Mesenchymal stem cell (in vitro differentiated cells and primary cell): ENCODE measurements at regions not wholly inside any gene's neighbourhood (a gene's known extent, or its start where the extent isn't known, plus 50 kb on each side); places are given as distances from the start of the nearest gene placed in this dataset.

Source experiments
- DNase-seq: peaks from one replicate; pipeline ENCODE4 v3.0.0-alpha.2; 2013
- H2AFZ ChIP-seq: one replicate; pipeline ENCODE4 v1.6.1; 2013; ENCODE audit warnings: low read depth, mild to moderate bottlenecking, control low read depth, inconsistent platforms, low read length, moderate library complexity
- H2AK5ac ChIP-seq: 2 replicates; pipeline ENCODE4 v1.6.1; 2013; ENCODE audit warnings: low read length, moderate library complexity, mild to moderate bottlenecking, inconsistent platforms; ENCODE audit not compliant: severe bottlenecking
- H2BK120ac ChIP-seq: one replicate; pipeline ENCODE4 v1.6.1; 2013; ENCODE audit warnings: low read depth, mild to moderate bottlenecking, inconsistent platforms, low read length, moderate library complexity
- H2BK12ac ChIP-seq, 2 experiments: one replicate each; pipeline ENCODE4 v1.6.1; 2013; ENCODE audit warnings: inconsistent platforms in 2 of 2, low read length in 2 of 2, mild to moderate bottlenecking in 2 of 2, moderate library complexity in 2 of 2, control low read depth in 1 of 2
- H2BK15ac ChIP-seq: one replicate; pipeline ENCODE4 v1.6.1; 2013; ENCODE audit warnings: mild to moderate bottlenecking, low read depth, inconsistent platforms; ENCODE audit not compliant: poor library complexity, severe bottlenecking
- H2BK5ac ChIP-seq: 2 replicates; pipeline ENCODE4 v1.6.1; 2013; ENCODE audit warnings: low read depth, mild to moderate bottlenecking, low read length, control low read depth, inconsistent platforms; ENCODE audit not compliant: poor library complexity, severe bottlenecking
- H3K14ac ChIP-seq, 2 experiments: one replicate each; pipeline ENCODE4 v1.6.1; 2013; ENCODE audit warnings: inconsistent platforms in 2 of 2, low read length in 2 of 2, control low read depth in 1 of 2, mild to moderate bottlenecking in 1 of 2, moderate library complexity in 1 of 2
- H3K18ac ChIP-seq, 2 experiments: one replicate each; pipeline ENCODE4 v1.6.1; 2013; ENCODE audit warnings: inconsistent platforms in 2 of 2, low read length in 2 of 2, control low read depth in 1 of 2, low read depth in 1 of 2, mild to moderate bottlenecking in 1 of 2
- H3K23ac ChIP-seq, 2 experiments: one replicate each; pipeline ENCODE4 v1.6.1; 2013; ENCODE audit warnings: inconsistent platforms in 2 of 2, low read length in 2 of 2, mild to moderate bottlenecking in 2 of 2, moderate library complexity in 2 of 2, control low read depth in 1 of 2
- H3K27ac ChIP-seq: 2 replicates; pipeline ENCODE4 v1.5.1; 2013; ENCODE audit warnings: mild to moderate bottlenecking, moderate library complexity, low read length, control low read depth, inconsistent platforms; ENCODE audit not compliant: poor library complexity, severe bottlenecking
- H3K27me3 ChIP-seq, 2 experiments: 2 replicates each; pipeline versions ENCODE4 v1.6.1 to v1.7.0; 2013; ENCODE audit warnings: low read length in 2 of 2, mild to moderate bottlenecking in 2 of 2, moderate library complexity in 2 of 2, control low read depth in 1 of 2, inconsistent platforms in 1 of 2; ENCODE audit not compliant: control insufficient read depth in 1 of 2, insufficient read depth in 1 of 2
- H3K36me3 ChIP-seq, 2 experiments: 2 replicates each; pipeline versions ENCODE4 v1.6.1 to v1.7.0; 2013; ENCODE audit warnings: low read length in 2 of 2, control low read depth in 1 of 2, inconsistent platforms in 1 of 2, low read depth in 1 of 2, mild to moderate bottlenecking in 1 of 2; ENCODE audit not compliant: insufficient read depth in 2 of 2, control insufficient read depth in 1 of 2
- H3K4ac ChIP-seq, 2 experiments: one replicate each; pipeline ENCODE4 v1.6.1; 2013; ENCODE audit warnings: inconsistent platforms in 2 of 2, low read length in 2 of 2, mild to moderate bottlenecking in 2 of 2, moderate library complexity in 2 of 2, control low read depth in 1 of 2, low read depth in 1 of 2
- H3K4me1 ChIP-seq: 2 replicates; pipeline ENCODE4 v1.6.1; 2013; ENCODE audit warnings: low read depth, low read length, control low read depth; ENCODE audit not compliant: control insufficient read depth, insufficient read depth
- H3K4me2 ChIP-seq: 2 replicates; pipeline ENCODE4 v1.6.1; 2013; ENCODE audit warnings: low read length, mild to moderate bottlenecking, inconsistent platforms; ENCODE audit not compliant: poor library complexity, severe bottlenecking
- H3K4me3 ChIP-seq, 2 experiments: 2 replicates each; pipeline versions ENCODE4 v1.5.1 to v1.7.0; 2013; ENCODE audit warnings: low read length in 2 of 2, mild to moderate bottlenecking in 2 of 2, control low read depth in 1 of 2, low read depth in 1 of 2; ENCODE audit not compliant: insufficient read depth in 1 of 2
- H3K79me1 ChIP-seq: replicated peaks from 2 replicates; pipeline ENCODE4 v1.6.1; 2013; ENCODE audit warnings: mild to moderate bottlenecking, control low read depth, low read length, inconsistent platforms; ENCODE audit not compliant: poor library complexity, severe bottlenecking
- H3K9ac ChIP-seq: 2 replicates; pipeline ENCODE4 v1.7.0; 2013; ENCODE audit warnings: mild to moderate bottlenecking, low read length, moderate library complexity
- H3K9me3 ChIP-seq: 2 replicates; pipeline ENCODE4 v1.7.0; 2013; ENCODE audit warnings: mild to moderate bottlenecking, low read length; ENCODE audit not compliant: control insufficient read depth
- H4K8ac ChIP-seq: one replicate; pipeline ENCODE4 v1.6.1; 2013; ENCODE audit warnings: inconsistent platforms, mild to moderate bottlenecking, low read length, moderate library complexity
- H4K91ac ChIP-seq: one replicate; pipeline ENCODE4 v1.6.1; 2013; ENCODE audit warnings: mild to moderate bottlenecking, low read length, inconsistent platforms
- WGBS: methylation state at CpG from one replicate; pipeline ENCODE4 v1.1.7; 2013; ENCODE audit warnings: mixed read lengths; 5-methylcytosine and 5-hydroxymethylcytosine counted together

DNA sequence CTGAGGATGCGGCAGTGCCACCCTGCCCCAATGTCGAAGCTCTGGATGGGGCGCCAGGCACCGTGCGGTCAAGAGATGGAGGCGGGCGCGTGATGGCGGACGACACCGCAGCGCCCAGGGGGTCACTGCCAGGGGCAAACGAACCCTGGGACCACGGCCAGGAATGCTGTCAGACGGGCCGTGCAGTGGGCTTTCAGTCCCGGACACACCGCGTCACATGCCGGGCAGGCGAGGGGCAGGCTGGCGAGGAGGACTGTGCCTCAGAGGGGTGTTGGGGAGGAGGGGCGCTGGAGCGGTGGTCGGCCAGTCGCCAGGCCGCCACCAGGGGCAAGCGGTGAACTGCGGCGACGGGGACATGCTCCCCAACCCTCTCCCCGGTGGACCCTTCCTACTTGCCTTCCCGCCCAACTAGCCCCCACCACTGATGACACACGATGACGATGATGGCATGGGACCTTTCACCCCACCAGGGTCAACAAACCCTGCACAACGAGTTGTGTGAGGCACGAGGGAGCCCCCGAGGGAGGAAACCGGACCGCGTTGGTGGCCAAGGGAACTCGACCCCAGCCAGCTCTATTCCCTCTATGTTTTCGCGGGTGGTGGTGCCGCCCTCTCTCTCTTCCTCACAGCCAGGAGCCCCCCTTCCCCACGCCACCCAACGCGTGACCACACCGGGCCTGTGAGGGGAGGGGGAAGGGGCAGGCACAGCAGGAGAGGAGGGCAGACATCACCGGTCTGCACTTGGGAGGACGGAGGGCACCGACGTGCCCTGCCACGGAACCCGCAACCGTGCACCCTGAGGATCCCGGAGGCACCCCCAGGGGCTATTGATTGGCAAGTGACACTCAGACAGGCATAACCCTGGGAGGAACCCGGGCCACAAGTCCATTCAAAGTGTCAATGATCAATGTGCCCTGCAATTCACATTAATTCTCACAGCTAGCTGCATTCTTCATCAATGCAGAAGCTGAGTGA is 1960.9 kb upstream of the DEFB115 start:
- Histone ChIP-seq H3K14ac (no peak overlapping the region), H2BK120ac (no peak overlapping the region), H3K4ac (no peak overlapping the region), H3K79me1 (no peaks in the 10 kb centered on the region), H3K4me3 (no peak overlapping the region), H3K27ac (no peak overlapping the region), H2AFZ (no peak overlapping the region), H4K8ac (no peak overlapping the region), H3K18ac (no peak overlapping the region), H3K23ac (no peak overlapping the region), H3K4me1 (no peaks in the 10 kb centered on the region), H3K4me2 (no peak overlapping the region), H2BK5ac (no peak overlapping the region), H2BK15ac (no peak overlapping the region), H2AK5ac (no peak overlapping the region), H3K36me3 (no peaks in the 10 kb centered on the region), H3K9ac (no peak overlapping the region), H2BK12ac (no peak overlapping the region), H3K9me3 (no peaks in the 10 kb centered on the region), H3K27me3 (no peaks in the 10 kb centered on the region), H4K91ac (no peak overlapping the region)
- WGBS = 82% methylated on average over 51 of the region's 58 CpGs
- DNase-seq = no peak

DNA sequence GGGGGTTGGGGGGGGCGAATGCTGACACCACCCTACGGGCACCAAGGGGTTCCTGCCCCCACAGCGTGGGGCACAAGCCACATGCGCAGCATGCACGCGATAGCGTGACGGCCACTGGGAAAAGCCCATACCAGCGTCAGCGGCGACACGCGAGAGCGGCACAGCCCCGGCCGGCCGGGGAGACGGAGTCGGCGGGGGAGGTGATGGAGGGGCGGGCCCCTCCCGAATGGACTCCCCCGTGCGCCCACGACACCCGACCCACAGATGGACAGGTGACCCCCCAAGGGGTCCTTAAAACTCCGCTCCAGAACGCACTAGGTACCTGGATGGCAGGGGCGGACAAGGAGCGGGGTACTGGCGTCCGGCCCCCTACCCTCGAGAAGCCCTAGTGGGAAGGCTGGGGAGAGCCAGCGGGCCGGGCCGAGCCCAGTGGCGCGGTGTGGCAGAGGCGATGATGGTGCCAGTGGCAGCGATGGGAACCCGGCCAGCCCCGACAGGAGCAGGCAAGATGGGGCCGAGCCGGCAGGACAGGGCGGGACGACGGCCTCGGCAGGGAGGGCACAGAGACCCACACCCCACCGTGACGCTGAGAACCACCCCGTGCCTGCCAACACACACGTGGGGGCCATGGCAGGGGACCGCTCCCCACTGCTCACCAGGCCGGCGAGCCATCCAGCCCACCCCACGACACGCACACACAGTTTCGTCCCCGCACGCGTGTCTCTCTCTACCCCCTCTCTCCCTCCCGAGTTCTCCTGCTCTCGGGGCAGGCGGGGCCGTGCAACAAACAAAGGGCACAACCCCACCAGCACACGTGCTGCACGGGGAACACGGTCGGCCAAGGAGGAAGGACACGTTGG is 1959.8 kb upstream of the DEFB115 start:
- Histone ChIP-seq H3K23ac (no peak overlapping the region), H2BK5ac (no peak overlapping the region), H3K27me3 (no peaks in the 10 kb centered on the region), H3K9ac (no peak overlapping the region), H3K27ac (no peak overlapping the region), H2BK12ac (no peak overlapping the region), H2AFZ (no peak overlapping the region), H2BK15ac (no peak overlapping the region), H2BK120ac (no peak overlapping the region), H3K14ac (no peak overlapping the region), H3K4me1 (no peaks in the 10 kb centered on the region), H3K4me3 (no peak overlapping the region), H3K36me3 (no peaks in the 10 kb centered on the region), H3K4me2 (no peak overlapping the region), H3K4ac (no peak overlapping the region), H3K9me3 (no peaks in the 10 kb centered on the region), H4K91ac (no peak overlapping the region), H3K18ac (no peak overlapping the region), H4K8ac (no peak overlapping the region), H3K79me1 (no peaks in the 10 kb centered on the region), H2AK5ac (no peak overlapping the region)
- 77% methylated on average over 70 of the region's 70 CpGs for WGBS
- no peak for DNase-seq

DNA sequence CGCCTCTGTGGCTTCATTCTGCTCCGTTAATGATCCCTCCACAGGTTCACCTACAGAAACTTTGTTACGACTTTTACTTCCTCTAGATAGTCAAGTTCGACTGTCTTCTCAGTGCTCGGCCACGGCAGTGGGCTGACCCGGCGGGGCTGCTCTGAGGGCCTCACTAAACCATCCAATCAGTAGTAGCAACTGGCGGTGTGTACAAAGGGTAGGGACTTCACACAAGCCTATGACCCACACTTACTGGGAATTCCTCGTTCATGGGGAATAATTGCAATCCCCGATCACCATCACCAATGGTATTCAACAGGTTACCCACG is 1959.2 kb upstream of the DEFB115 start:
- Histone ChIP-seq H3K79me1 (no peaks in the 10 kb centered on the region), H3K18ac (no peak overlapping the region), H3K4me3 (no peak overlapping the region), H4K91ac (no peak overlapping the region), H3K4me2 (no peak overlapping the region), H3K14ac (no peak overlapping the region), H2BK5ac (no peak overlapping the region), H3K27ac (no peak overlapping the region), H4K8ac (no peak overlapping the region), H3K4me1 (no peaks in the 10 kb centered on the region), H3K4ac (no peak overlapping the region), H2BK120ac (no peak overlapping the region), H3K27me3 (no peaks in the 10 kb centered on the region), H3K36me3 (no peaks in the 10 kb centered on the region), H3K9me3 (no peaks in the 10 kb centered on the region), H2BK15ac (no peak overlapping the region), H3K23ac (no peak overlapping the region), H2BK12ac (no peak overlapping the region), H2AFZ (no peak overlapping the region), H2AK5ac (no peak overlapping the region), H3K9ac (no peak overlapping the region)
- 83% methylated on average over 12 of the region's 12 CpGs for WGBS
- no peak for DNase-seq
